Stimulated activated naive B cell treated with anti-CD40 and anti-IgM and Interleukin-4, amounts not matched to agents 10 μg/mL and 1 μg/mL and 100 μg/mL, for 72 hours (primary cell): ENCODE measurements at regions not wholly inside any gene's neighbourhood (a gene's known extent, or its start where the extent isn't known, plus 50 kb on each side); places are given as distances from the start of the nearest gene placed in this dataset.

Source experiments
- ATAC-seq, 2 donors: fragments of 150-1000 bp; cut with Tn5 transposase; replicated peaks; 2 replicates each; pipeline ENCODE4 v1.10.0; 2021; ENCODE audit warnings: moderate library complexity in 1 of 2
- DNase-seq: peaks from one replicate; pipeline ENCODE4 v3.0.0; 2021
- H3K27ac Mint-ChIP-seq: one replicate; pipeline ENCODE4 v1.8.0; 2022; ENCODE audit warnings: mild to moderate bottlenecking, mixed read lengths
- H3K27me3 Mint-ChIP-seq, 2 donors: one replicate each; pipeline ENCODE4 v1.8.0; 2022; ENCODE audit warnings: mixed read lengths in 2 of 2
- H3K36me3 Mint-ChIP-seq, 2 donors: one replicate each; pipeline ENCODE4 v1.8.0; 2022; ENCODE audit warnings: mixed read lengths in 2 of 2, mild to moderate bottlenecking in 1 of 2
- H3K4me1 Mint-ChIP-seq, 2 donors: one replicate each; pipeline ENCODE4 v1.8.0; 2022; ENCODE audit warnings: mixed read lengths in 2 of 2, mild to moderate bottlenecking in 1 of 2
- H3K4me3 Mint-ChIP-seq, 2 donors: one replicate each; pipeline ENCODE4 v1.8.0; 2022; ENCODE audit warnings: mild to moderate bottlenecking in 2 of 2, mixed read lengths in 2 of 2, moderate library complexity in 1 of 2
- H3K9me3 Mint-ChIP-seq, 2 donors: one replicate each; pipeline ENCODE4 v1.8.0; 2022; ENCODE audit warnings: mixed read lengths in 2 of 2, mild to moderate bottlenecking in 1 of 2

DNA sequence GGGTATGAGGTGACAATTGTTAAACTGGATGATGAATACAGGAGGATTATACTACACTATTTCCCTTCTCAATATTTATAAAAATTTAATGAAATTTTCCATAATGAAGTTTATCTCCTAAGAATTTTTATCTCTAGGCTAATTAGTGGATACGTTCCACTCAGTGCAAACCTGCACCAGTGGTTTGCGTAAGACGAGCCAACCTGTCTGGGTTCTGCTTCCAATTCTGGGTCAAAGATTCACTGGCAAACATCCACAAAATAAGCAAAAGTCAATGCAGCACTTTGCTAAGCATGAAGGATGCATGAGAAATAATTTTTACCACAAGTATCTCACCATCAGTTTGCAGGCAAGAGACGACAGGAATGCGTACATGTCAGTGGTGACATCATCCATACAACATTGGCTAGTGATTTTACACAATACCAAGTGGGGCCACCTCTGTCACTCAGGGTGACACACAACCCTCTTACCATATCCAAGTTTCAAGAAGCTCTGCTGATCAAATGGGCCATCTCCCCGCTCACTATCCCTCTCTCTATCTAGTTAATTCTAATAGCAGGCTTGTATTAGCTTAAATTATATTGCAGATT, 51.7 kb downstream of the FAM50B start:
- H3K36me3 Mint-ChIP-seq: no peaks in the 10 kb centered on the region
- H3K4me1 Mint-ChIP-seq: peaks cover 0 to 2% of the 10 kb centered on the region in 2 donors
- no peak for ATAC-seq
- H3K9me3 Mint-ChIP-seq: no peaks in the 10 kb centered on the region
- no peak overlapping the region for H3K4me3 Mint-ChIP-seq
- H3K27me3 Mint-ChIP-seq: peaks cover 11 to 30% of the 10 kb centered on the region in 2 donors
- no peak overlapping the region for H3K27ac Mint-ChIP-seq
- DNase-seq: no peak

DNA sequence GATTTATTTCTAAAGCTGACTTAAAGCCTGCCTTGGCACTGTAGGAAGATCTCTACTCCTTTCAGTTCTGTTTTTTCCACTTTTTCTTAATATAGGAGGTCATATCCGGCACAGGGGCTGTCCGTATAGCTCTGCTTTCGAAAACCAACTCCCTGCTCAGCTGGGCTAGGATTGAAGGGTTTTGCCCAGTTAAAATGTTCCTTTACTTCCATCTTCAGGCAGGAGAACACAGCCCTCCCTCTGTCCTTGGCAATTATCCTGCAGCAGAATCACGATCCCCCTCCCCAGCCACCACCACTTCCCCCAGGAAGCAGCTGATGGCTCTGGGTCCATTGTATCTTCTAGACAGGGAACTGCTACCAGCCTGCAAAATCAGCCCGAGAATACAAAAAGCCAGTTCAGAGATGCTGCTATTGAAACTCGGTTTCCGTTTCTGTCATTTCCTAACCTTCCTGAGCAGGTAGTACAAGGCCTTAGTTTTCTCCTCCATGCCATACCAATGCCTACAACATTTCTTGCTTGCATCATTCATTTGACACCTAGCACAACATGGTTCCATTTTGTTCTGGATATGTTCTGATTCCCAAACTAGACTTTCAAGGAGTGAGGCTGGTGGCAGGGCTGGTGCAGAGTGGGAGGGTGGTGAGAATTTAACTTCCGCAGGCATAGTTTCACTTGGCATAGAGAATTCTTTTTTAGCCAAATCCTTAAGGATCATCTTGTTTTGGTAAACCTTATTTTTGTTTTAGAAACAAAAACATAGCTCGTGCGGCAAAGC, 53.9 kb downstream of the FAM50B start:
- H3K4me3 Mint-ChIP-seq: peak overlapping the region in 1 of 2 donors; percentile 33
- H3K4me1 Mint-ChIP-seq: peaks cover 0 to 2% of the 10 kb centered on the region in 2 donors
- no peaks in the 10 kb centered on the region for H3K9me3 Mint-ChIP-seq
- DNase-seq: no peak
- H3K36me3 Mint-ChIP-seq: no peaks in the 10 kb centered on the region
- no peak overlapping the region for H3K27ac Mint-ChIP-seq
- H3K27me3 Mint-ChIP-seq: peaks cover 16 to 37% of the 10 kb centered on the region in 2 donors
- peak; percentile 50 to 64 for ATAC-seq

DNA sequence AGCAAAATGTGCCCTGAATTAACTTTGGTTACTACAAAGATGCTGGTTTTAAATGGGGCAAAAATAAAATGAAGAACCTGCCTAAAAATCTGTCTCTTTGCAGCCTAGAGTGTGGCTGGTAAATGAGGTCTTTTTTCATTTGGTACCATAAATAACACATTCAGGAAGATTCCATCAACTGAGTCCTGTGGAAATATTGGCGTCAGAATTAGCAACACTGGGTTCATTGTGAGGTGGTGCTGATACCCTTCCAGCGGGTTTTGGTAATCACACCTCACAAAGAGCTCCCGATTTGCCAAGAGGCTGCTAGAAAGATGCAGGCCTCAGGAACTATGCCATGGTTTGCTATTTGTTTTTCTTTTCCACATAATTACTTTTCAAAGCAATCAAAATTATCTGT, 55.3 kb downstream of the FAM50B start:
- DNase-seq (no peak), ATAC-seq (no peak)
- H3K27me3 Mint-ChIP-seq: peaks cover 6 to 32% of the 10 kb centered on the region in 2 donors
- no peaks in the 10 kb centered on the region for H3K9me3 Mint-ChIP-seq
- no peak overlapping the region for H3K4me3 Mint-ChIP-seq
- H3K4me1 Mint-ChIP-seq: peaks cover 0 to 2% of the 10 kb centered on the region in 2 donors
- no peaks in the 10 kb centered on the region for H3K36me3 Mint-ChIP-seq
- no peak overlapping the region for H3K27ac Mint-ChIP-seq

DNA sequence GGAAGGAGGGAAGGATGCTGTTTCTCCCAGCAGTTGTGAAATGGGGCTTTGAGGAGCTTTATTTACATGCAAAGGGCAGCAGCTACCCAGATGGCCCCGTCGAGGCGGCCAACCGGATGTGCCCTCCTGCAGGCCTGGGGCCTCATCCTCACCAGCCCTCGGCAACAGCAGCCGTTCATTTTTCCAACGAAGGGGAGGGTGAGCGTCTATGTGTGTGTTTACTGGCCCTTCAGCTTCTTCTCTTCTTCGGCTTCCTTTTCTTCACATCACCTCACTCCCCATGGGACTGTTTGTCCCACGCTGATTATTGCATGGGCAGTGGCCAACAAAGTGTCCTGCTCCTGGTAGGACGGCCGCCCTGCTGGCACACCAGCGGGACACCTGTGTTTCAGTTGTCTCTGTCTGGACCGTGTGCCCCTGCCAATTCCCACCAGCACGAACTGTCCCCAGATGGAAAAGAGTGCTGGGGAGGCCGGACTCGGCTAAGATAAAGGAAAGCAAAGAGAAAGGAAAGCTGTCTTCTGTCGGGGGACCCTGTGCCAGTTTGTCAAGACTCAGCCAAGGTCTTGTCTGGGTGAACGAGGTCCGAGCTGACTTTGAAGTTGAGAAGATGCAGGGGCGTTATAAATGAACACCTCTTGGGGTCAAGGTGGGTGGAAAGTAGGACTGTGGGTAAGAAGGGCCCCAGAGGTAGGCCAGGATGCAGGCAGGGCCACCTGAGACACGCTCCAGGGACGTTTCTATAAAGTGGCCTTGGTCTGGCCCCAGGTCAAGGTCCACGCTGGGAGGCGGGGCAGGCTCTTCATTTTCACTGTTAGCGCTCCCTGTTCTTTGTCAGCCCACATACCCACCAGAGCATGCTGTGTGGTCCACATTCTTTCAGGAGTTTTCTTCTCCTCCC, 57.0 kb downstream of the FAM50B start:
- no peak overlapping the region for H3K4me3 Mint-ChIP-seq
- ATAC-seq (no peak), DNase-seq (no peak)
- peaks cover 0 to 2% of the 10 kb centered on the region in 2 donors for H3K4me1 Mint-ChIP-seq
- H3K9me3 Mint-ChIP-seq: no peaks in the 10 kb centered on the region
- H3K36me3 Mint-ChIP-seq: no peaks in the 10 kb centered on the region
- H3K27me3 Mint-ChIP-seq: peaks cover 13 to 32% of the 10 kb centered on the region in 2 donors
- no peak overlapping the region for H3K27ac Mint-ChIP-seq

DNA sequence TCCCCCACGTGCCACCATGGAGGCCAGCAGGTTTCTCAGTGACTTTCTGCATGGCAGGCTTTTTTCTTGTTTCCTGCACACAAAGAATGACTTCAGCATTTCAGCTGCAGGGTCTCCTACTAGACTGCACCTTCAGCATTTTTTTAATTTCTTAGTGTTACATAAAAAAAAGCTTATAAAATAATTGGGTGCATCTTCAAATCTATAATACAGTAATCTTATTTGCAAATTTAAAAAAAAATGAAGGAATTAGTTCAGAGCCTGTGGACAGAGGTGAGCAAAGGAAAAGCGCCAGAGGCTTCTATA, 57.6 kb downstream of the FAM50B start:
- Mint-ChIP-seq H3K27ac (no peak overlapping the region), H3K9me3 (no peaks in the 10 kb centered on the region), H3K36me3 (no peaks in the 10 kb centered on the region), H3K4me3 (no peak overlapping the region), H3K4me1 (peaks cover 0 to 2% of the 10 kb centered on the region in 2 donors), H3K27me3 (peaks cover 17 to 38% of the 10 kb centered on the region in 2 donors)
- DNase-seq (no peak), ATAC-seq (no peak)

DNA sequence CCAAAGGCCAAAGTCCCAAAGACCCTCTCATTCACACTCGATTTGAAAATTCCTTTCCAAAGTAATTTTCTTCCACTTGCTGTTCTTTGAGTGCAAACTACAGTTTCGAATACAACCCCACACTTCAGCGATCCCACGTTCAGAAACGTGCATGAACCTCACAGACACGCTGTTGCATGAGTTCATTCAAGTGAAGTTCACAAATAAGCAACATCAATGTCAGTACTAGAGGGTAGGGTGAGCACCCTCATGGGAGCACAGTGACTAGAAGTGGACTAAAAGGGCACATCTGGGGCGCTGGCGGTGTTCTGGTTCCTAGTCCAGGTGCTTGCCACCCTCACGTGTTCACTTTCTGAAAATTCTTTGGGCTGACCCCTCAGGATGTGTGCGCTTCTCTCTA, 59.0 kb downstream of the FAM50B start:
- H3K36me3 Mint-ChIP-seq: no peaks in the 10 kb centered on the region
- no peak overlapping the region for H3K4me3 Mint-ChIP-seq
- DNase-seq (no peak), ATAC-seq (no peak)
- H3K4me1 Mint-ChIP-seq: no peaks in the 10 kb centered on the region
- H3K27ac Mint-ChIP-seq: no peak overlapping the region
- peaks cover 27 to 38% of the 10 kb centered on the region in 2 donors for H3K27me3 Mint-ChIP-seq
- H3K9me3 Mint-ChIP-seq: no peaks in the 10 kb centered on the region

DNA sequence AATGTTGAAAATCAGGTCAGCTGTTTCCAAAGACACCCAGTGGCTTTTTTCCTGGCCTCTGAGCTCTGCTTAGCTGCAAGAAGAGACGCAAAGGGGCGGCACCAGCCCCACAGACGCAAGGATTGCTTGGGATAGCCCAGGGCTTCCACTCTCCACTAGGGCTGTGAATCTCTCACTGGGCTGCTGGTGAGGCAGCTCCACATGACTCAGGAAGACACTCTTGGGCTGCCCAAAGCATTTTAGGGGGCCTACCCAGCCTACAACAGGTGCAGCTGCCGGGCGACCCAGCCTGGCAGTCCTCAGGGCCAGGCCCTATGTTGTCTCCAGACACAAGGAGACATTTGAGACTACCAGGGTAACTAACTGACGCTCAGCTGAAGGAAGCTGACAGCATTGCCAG, 59.8 kb downstream of the FAM50B start:
- Mint-ChIP-seq H3K27ac (no peak overlapping the region), H3K4me1 (no peaks in the 10 kb centered on the region), H3K36me3 (no peaks in the 10 kb centered on the region), H3K9me3 (no peaks in the 10 kb centered on the region), H3K27me3 (peaks cover 27 to 38% of the 10 kb centered on the region in 2 donors), H3K4me3 (no peak overlapping the region)
- no peak for ATAC-seq
- DNase-seq: no peak

DNA sequence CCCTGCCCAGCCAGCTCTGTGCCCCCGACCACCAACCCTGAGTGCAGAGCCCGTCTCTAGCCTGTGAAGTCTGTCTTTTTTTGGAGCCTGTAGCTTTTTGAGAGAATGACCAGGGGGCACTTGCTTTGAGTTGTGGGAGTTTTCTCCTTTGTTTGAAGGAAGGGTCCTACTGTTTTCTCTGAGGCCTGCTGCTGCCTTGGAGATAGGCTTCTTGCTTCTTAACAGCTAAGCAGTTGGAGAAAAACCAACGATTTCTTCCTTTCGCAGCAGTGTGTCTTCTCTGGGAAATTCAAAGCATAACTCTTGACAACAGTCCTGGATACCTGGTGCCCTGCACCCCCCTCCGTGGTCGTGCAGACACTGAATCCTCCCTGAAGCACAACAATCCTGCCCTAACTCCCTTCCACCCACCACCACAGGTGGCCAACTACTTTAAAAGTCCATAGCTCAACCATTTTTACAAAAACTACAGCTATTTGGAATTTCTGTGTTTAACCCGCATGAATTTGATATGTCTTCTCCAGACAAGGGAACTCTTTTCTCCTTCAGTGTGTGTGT, 61.0 kb downstream of the FAM50B start:
- peaks cover 30 to 43% of the 10 kb centered on the region in 2 donors for H3K27me3 Mint-ChIP-seq
- DNase-seq: no peak
- no peak for ATAC-seq
- no peaks in the 10 kb centered on the region for H3K36me3 Mint-ChIP-seq
- H3K9me3 Mint-ChIP-seq: no peaks in the 10 kb centered on the region
- no peaks in the 10 kb centered on the region for H3K4me1 Mint-ChIP-seq
- no peak overlapping the region for H3K27ac Mint-ChIP-seq
- no peak overlapping the region for H3K4me3 Mint-ChIP-seq

DNA sequence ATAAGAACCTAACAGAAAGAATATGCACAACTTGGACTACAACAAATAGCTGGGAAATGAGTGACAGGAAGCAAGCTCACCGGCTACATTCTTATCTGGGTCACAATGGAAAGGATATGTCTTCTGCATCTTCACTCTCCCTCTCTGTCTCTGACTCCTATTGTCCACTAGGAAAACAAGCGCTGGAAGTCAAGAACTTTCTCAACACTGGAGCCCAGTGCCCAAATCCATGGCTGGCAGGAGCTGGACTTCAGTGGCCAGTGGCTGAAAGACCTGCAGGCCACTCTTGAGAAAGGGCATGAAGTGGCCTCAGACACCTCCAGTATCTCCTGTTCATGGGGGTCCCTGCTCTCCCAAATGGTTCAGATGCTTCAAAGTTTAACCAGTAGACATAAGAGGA, 62.0 kb downstream of the FAM50B start:
- H3K9me3 Mint-ChIP-seq: no peaks in the 10 kb centered on the region
- H3K36me3 Mint-ChIP-seq: no peaks in the 10 kb centered on the region
- ATAC-seq (no peak), DNase-seq (no peak)
- no peaks in the 10 kb centered on the region for H3K4me1 Mint-ChIP-seq
- H3K27me3 Mint-ChIP-seq: peaks cover 33 to 42% of the 10 kb centered on the region in 2 donors
- no peak overlapping the region for H3K27ac Mint-ChIP-seq
- H3K4me3 Mint-ChIP-seq: no peak overlapping the region

DNA sequence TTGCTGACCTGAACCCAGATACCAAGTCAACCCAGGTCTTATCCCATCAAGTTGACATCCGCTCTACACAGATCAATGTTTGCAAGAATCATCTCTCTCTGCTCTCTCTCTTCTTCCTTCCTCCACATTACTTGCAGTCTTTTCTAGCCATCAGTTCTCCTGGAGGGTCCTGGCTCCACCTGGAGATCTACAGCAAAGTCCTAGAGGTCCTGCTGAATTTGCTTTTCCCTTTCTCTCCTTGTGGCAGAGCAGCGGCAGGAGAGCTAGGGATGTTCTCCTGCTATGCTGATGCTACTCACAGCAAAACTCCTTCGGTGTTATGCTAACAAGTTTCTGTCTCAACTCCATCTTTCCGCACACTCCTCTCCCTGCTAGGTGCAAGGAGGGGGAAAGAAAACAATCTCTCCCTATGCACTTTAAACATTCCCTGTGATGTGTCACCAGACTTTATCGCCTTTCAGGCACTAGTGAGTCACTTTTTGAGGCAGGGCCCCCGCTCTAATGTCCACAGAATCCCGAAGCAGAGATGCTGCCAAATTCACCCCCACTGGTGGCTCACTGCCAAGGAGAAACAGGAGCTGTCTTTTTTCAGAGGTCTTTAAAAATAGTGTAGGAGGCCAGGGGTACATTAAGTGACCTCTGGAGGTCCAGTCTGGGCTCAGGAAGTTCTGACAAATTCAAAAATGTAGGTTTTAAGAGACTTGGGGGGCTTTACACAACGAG, 62.6 kb downstream of the FAM50B start:
- no peak overlapping the region for H3K27ac Mint-ChIP-seq
- peaks cover 30 to 36% of the 10 kb centered on the region in 2 donors for H3K27me3 Mint-ChIP-seq
- DNase-seq (no peak), ATAC-seq (no peak)
- H3K9me3 Mint-ChIP-seq: no peaks in the 10 kb centered on the region
- H3K36me3 Mint-ChIP-seq: no peaks in the 10 kb centered on the region
- no peak overlapping the region for H3K4me3 Mint-ChIP-seq
- no peaks in the 10 kb centered on the region for H3K4me1 Mint-ChIP-seq

DNA sequence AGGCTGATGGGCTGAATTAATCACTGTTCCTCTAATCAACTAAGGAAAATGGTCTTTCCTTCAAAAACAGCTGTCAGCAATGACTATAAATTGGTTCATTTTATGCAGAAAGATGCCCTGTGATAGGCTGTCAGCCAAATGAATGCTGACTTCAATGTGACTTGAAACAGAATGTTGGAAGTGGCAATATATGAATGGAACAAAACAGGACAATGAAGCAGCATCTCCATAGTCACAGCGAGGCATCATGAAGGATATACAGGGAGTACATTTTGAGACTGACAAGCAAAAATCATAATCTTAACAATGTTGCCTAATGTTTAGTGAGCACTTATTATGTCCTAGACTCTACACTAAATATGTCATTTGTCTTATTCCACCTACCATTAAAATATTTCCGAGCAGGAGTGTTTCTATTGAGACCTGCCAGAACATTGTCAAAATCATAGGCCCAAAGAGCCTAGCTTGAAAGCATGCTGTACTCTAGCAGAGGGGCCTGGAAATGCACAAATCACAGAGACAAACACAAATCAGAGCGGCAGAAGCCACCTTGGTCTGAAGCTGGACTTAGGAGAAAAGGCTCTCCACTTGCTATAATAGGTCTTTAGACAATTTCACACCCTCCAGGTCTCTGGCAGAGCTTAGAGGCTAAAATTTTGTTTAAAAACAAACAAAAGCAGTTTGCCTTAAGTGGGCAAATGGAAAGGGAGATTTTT, 63.3 kb downstream of the FAM50B start:
- no peak for DNase-seq
- Mint-ChIP-seq H3K4me1 (no peaks in the 10 kb centered on the region), H3K4me3 (no peak overlapping the region), H3K27me3 (peaks cover 30 to 33% of the 10 kb centered on the region in 2 donors), H3K9me3 (no peaks in the 10 kb centered on the region), H3K27ac (no peak overlapping the region), H3K36me3 (no peaks in the 10 kb centered on the region)
- no peak for ATAC-seq

DNA sequence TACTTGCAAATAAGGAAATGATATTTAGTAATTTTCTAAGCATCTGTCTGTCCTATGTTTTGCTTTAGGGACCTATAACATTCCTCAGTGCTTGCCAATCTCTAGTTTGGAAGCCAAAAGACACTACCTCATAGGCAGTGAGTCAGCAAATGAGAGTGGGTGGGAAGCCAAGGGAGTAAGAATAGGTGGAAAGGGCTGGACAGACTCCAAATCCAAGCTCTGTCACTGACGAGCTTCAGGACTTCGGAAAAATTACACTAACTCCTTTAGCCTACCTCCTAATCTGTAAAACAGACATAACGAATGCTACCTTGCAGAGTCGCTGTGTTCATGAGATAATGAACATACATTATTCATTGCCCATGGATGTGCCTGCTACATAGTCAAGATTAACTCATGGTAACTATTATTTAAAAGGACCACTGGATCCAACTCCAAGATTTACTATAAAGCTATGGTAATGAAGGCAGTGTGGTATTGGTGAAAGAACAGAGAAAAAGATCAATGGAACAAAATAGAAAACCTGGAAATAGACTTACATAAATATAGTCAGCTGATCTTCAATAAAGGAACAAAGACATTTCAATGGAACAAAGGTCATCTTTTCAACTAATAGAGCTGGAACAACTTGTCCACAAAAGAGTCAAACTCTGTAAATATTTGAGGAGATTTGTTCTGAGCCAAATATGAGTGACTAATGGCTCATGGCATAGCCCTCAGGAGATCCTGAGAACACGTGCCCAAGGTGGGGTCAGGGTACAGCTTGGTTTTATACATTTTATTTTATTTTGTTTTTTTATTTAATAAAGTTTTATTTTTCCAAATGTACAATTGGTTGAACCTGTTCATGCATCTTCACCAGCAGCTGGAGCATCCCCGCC, 64.1 kb downstream of the FAM50B start:
- Mint-ChIP-seq H3K4me3 (no peak overlapping the region), H3K36me3 (no peaks in the 10 kb centered on the region), H3K27ac (no peak overlapping the region), H3K9me3 (no peaks in the 10 kb centered on the region), H3K4me1 (no peaks in the 10 kb centered on the region), H3K27me3 (peaks cover 30% of the 10 kb centered on the region in 2 donors)
- ATAC-seq (no peak), DNase-seq (no peak)

DNA sequence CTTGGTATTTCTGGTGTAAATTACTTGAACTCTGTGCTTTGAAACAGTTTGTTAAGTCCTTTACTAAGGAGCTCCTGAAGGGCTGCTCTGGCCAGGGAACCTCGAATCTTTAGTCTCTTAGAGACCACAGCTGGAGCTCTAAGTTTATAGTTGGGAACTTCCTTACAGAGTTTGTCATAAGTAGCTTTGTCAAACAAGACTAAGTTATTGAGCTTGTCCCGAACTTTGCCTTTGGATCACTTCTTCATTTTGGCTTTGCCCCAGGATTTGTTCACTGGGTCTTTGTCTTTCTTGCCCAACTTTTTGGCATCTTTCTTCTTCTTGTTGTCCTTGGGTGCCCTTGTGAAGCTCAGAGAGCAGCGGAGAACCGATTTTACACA, 64.8 kb downstream of the FAM50B start:
- no peaks in the 10 kb centered on the region for H3K9me3 Mint-ChIP-seq
- DNase-seq (no peak), ATAC-seq (no peak)
- H3K4me3 Mint-ChIP-seq: no peak overlapping the region
- no peaks in the 10 kb centered on the region for H3K4me1 Mint-ChIP-seq
- no peak overlapping the region for H3K27ac Mint-ChIP-seq
- peaks cover 30% of the 10 kb centered on the region in 2 donors for H3K27me3 Mint-ChIP-seq
- no peaks in the 10 kb centered on the region for H3K36me3 Mint-ChIP-seq
